Mesenchymal stem cell (in vitro differentiated cells and primary cell): ENCODE measurements at regions not wholly inside any gene's neighbourhood (a gene's known extent, or its start where the extent isn't known, plus 50 kb on each side); places are given as distances from the start of the nearest gene placed in this dataset.
"Not testable (repeated sequence)": the region's sequence is repeated elsewhere in the genome, so short reads cannot be mapped to it uniquely, and the experiment has no call there.

Source experiments
- DNase-seq: peaks from one replicate; pipeline ENCODE4 v3.0.0-alpha.2; 2013
- H2AFZ ChIP-seq: one replicate; pipeline ENCODE4 v1.6.1; 2013; ENCODE audit warnings: low read depth, mild to moderate bottlenecking, control low read depth, inconsistent platforms, low read length, moderate library complexity
- H2AK5ac ChIP-seq: 2 replicates; pipeline ENCODE4 v1.6.1; 2013; ENCODE audit warnings: low read length, moderate library complexity, mild to moderate bottlenecking, inconsistent platforms; ENCODE audit not compliant: severe bottlenecking
- H2BK120ac ChIP-seq: one replicate; pipeline ENCODE4 v1.6.1; 2013; ENCODE audit warnings: low read depth, mild to moderate bottlenecking, inconsistent platforms, low read length, moderate library complexity
- H2BK12ac ChIP-seq, 2 experiments: one replicate each; pipeline ENCODE4 v1.6.1; 2013; ENCODE audit warnings: inconsistent platforms in 2 of 2, low read length in 2 of 2, mild to moderate bottlenecking in 2 of 2, moderate library complexity in 2 of 2, control low read depth in 1 of 2
- H2BK15ac ChIP-seq: one replicate; pipeline ENCODE4 v1.6.1; 2013; ENCODE audit warnings: mild to moderate bottlenecking, low read depth, inconsistent platforms; ENCODE audit not compliant: poor library complexity, severe bottlenecking
- H2BK5ac ChIP-seq: 2 replicates; pipeline ENCODE4 v1.6.1; 2013; ENCODE audit warnings: low read depth, mild to moderate bottlenecking, low read length, control low read depth, inconsistent platforms; ENCODE audit not compliant: poor library complexity, severe bottlenecking
- H3K14ac ChIP-seq, 2 experiments: one replicate each; pipeline ENCODE4 v1.6.1; 2013; ENCODE audit warnings: inconsistent platforms in 2 of 2, low read length in 2 of 2, control low read depth in 1 of 2, mild to moderate bottlenecking in 1 of 2, moderate library complexity in 1 of 2
- H3K18ac ChIP-seq, 2 experiments: one replicate each; pipeline ENCODE4 v1.6.1; 2013; ENCODE audit warnings: inconsistent platforms in 2 of 2, low read length in 2 of 2, control low read depth in 1 of 2, low read depth in 1 of 2, mild to moderate bottlenecking in 1 of 2
- H3K23ac ChIP-seq, 2 experiments: one replicate each; pipeline ENCODE4 v1.6.1; 2013; ENCODE audit warnings: inconsistent platforms in 2 of 2, low read length in 2 of 2, mild to moderate bottlenecking in 2 of 2, moderate library complexity in 2 of 2, control low read depth in 1 of 2
- H3K27ac ChIP-seq: 2 replicates; pipeline ENCODE4 v1.5.1; 2013; ENCODE audit warnings: mild to moderate bottlenecking, moderate library complexity, low read length, control low read depth, inconsistent platforms; ENCODE audit not compliant: poor library complexity, severe bottlenecking
- H3K27me3 ChIP-seq, 2 experiments: 2 replicates each; pipeline versions ENCODE4 v1.6.1 to v1.7.0; 2013; ENCODE audit warnings: low read length in 2 of 2, mild to moderate bottlenecking in 2 of 2, moderate library complexity in 2 of 2, control low read depth in 1 of 2, inconsistent platforms in 1 of 2; ENCODE audit not compliant: control insufficient read depth in 1 of 2, insufficient read depth in 1 of 2
- H3K36me3 ChIP-seq, 2 experiments: 2 replicates each; pipeline versions ENCODE4 v1.6.1 to v1.7.0; 2013; ENCODE audit warnings: low read length in 2 of 2, control low read depth in 1 of 2, inconsistent platforms in 1 of 2, low read depth in 1 of 2, mild to moderate bottlenecking in 1 of 2; ENCODE audit not compliant: insufficient read depth in 2 of 2, control insufficient read depth in 1 of 2
- H3K4ac ChIP-seq, 2 experiments: one replicate each; pipeline ENCODE4 v1.6.1; 2013; ENCODE audit warnings: inconsistent platforms in 2 of 2, low read length in 2 of 2, mild to moderate bottlenecking in 2 of 2, moderate library complexity in 2 of 2, control low read depth in 1 of 2, low read depth in 1 of 2
- H3K4me1 ChIP-seq: 2 replicates; pipeline ENCODE4 v1.6.1; 2013; ENCODE audit warnings: low read depth, low read length, control low read depth; ENCODE audit not compliant: control insufficient read depth, insufficient read depth
- H3K4me2 ChIP-seq: 2 replicates; pipeline ENCODE4 v1.6.1; 2013; ENCODE audit warnings: low read length, mild to moderate bottlenecking, inconsistent platforms; ENCODE audit not compliant: poor library complexity, severe bottlenecking
- H3K4me3 ChIP-seq, 2 experiments: 2 replicates each; pipeline versions ENCODE4 v1.5.1 to v1.7.0; 2013; ENCODE audit warnings: low read length in 2 of 2, mild to moderate bottlenecking in 2 of 2, control low read depth in 1 of 2, low read depth in 1 of 2; ENCODE audit not compliant: insufficient read depth in 1 of 2
- H3K79me1 ChIP-seq: replicated peaks from 2 replicates; pipeline ENCODE4 v1.6.1; 2013; ENCODE audit warnings: mild to moderate bottlenecking, control low read depth, low read length, inconsistent platforms; ENCODE audit not compliant: poor library complexity, severe bottlenecking
- H3K9ac ChIP-seq: 2 replicates; pipeline ENCODE4 v1.7.0; 2013; ENCODE audit warnings: mild to moderate bottlenecking, low read length, moderate library complexity
- H3K9me3 ChIP-seq: 2 replicates; pipeline ENCODE4 v1.7.0; 2013; ENCODE audit warnings: mild to moderate bottlenecking, low read length; ENCODE audit not compliant: control insufficient read depth
- H4K8ac ChIP-seq: one replicate; pipeline ENCODE4 v1.6.1; 2013; ENCODE audit warnings: inconsistent platforms, mild to moderate bottlenecking, low read length, moderate library complexity
- H4K91ac ChIP-seq: one replicate; pipeline ENCODE4 v1.6.1; 2013; ENCODE audit warnings: mild to moderate bottlenecking, low read length, inconsistent platforms
- WGBS: methylation state at CpG from one replicate; pipeline ENCODE4 v1.1.7; 2013; ENCODE audit warnings: mixed read lengths; 5-methylcytosine and 5-hydroxymethylcytosine counted together

- H2AFZ ChIP-seq: not testable (repeated sequence)
- no CpG with 5 or more reads among the region's 5 CpGs for WGBS
Observed at GRCh38 chrY:26240944-26241343, 619.0 kb downstream of the CDY1 start.

GRCh38 chrY:26254262-26254661, 632.3 kb downstream of the CDY1 start:
- not testable (repeated sequence) for H4K8ac ChIP-seq, H3K27ac ChIP-seq, H2BK5ac ChIP-seq, H2AFZ ChIP-seq, H3K4ac ChIP-seq, H3K9ac ChIP-seq, H3K79me1 ChIP-seq, H3K23ac ChIP-seq, H3K14ac ChIP-seq, H3K9me3 ChIP-seq, H2BK120ac ChIP-seq, H3K4me3 ChIP-seq, H3K4me2 ChIP-seq, H3K27me3 ChIP-seq, H2AK5ac ChIP-seq, H3K36me3 ChIP-seq, DNase-seq, H2BK15ac ChIP-seq, H4K91ac ChIP-seq, H3K4me1 ChIP-seq, H3K18ac ChIP-seq, H2BK12ac ChIP-seq

More at GRCh38 chrY:26240944-26241343, 619.0 kb downstream of the CDY1 start:
- H3K27ac ChIP-seq, H3K9me3 ChIP-seq, H4K8ac ChIP-seq, H3K9ac ChIP-seq, H2BK120ac ChIP-seq, H4K91ac ChIP-seq, H3K4me1 ChIP-seq, H3K18ac ChIP-seq, H2AK5ac ChIP-seq, H2BK5ac ChIP-seq, H3K4me3 ChIP-seq, H3K14ac ChIP-seq, H3K36me3 ChIP-seq, H3K27me3 ChIP-seq, H3K79me1 ChIP-seq, H3K4me2 ChIP-seq, H2BK12ac ChIP-seq, H2BK15ac ChIP-seq, H3K23ac ChIP-seq, H3K4ac ChIP-seq, DNase-seq: not testable (repeated sequence)

- not testable (repeated sequence) for H3K9me3 ChIP-seq, H2AK5ac ChIP-seq, H4K8ac ChIP-seq, H3K36me3 ChIP-seq, H4K91ac ChIP-seq, H3K9ac ChIP-seq, H3K18ac ChIP-seq, H2BK15ac ChIP-seq, H3K79me1 ChIP-seq, H3K14ac ChIP-seq, H3K4ac ChIP-seq, H3K27ac ChIP-seq, H2BK120ac ChIP-seq, H2AFZ ChIP-seq, H3K4me3 ChIP-seq, H2BK12ac ChIP-seq, H3K27me3 ChIP-seq, H2BK5ac ChIP-seq, H3K4me1 ChIP-seq, H3K23ac ChIP-seq, DNase-seq, H3K4me2 ChIP-seq
- WGBS: no CpG with 5 or more reads among the region's 3 CpGs
Observed at GRCh38 chrY:26265449-26265848, 643.5 kb downstream of the CDY1 start.

GRCh38 chrY:26268421-26268820, 646.5 kb downstream of the CDY1 start:
- not testable (repeated sequence) for H2BK15ac ChIP-seq, H2BK12ac ChIP-seq, H3K4ac ChIP-seq, H3K27ac ChIP-seq, H2BK120ac ChIP-seq, H4K91ac ChIP-seq, H2AFZ ChIP-seq, H3K27me3 ChIP-seq, H3K23ac ChIP-seq, DNase-seq, H2BK5ac ChIP-seq, H3K9me3 ChIP-seq, H3K79me1 ChIP-seq, H3K4me3 ChIP-seq, H3K4me1 ChIP-seq, H2AK5ac ChIP-seq, H3K4me2 ChIP-seq, H3K36me3 ChIP-seq, H3K9ac ChIP-seq, H3K14ac ChIP-seq, H4K8ac ChIP-seq, H3K18ac ChIP-seq
- WGBS: no CpG with 5 or more reads among the region's 3 CpGs
